NCI-H128 (cell line): ENCODE measurements at regions not wholly inside any gene's neighbourhood (a gene's known extent, or its start where the extent isn't known, plus 50 kb on each side); places are given as distances from the start of the nearest gene placed in this dataset.

ENCODE experiments used
- DNase-seq: peaks from one replicate; lab custom pipeline; 2025; ENCODE audit not compliant: unreplicated experiment; lab: John Stamatoyannopoulos, UW

DNA sequence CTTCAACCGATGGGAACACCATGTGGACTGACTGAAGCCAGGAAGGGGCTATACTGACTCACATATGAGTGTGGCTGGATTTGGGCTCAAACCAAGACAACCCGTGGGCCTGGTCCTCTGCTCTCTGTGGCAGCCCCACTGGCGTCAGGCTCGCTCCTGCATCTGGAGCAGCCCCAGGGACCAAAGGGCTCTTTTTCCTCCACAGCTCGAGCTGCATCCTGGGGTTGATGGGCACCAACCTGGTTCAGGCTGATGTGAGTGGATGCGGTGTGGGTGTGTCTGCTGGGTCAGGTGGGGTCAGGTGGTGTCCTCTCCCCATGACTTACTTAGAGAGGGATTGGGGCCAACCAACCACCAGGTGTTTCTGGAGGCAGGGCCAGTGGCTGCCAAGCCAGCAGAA is 303.0 kb upstream of the AJAP1 start:
- DNase-seq = no peak

GRCh38 chr1:4353090-4353856 is 301.1 kb upstream of the AJAP1 start:
- no peak for DNase-seq

- no peak for DNase-seq
These were observed 298.6 kb upstream of the AJAP1 start for GRCh38 chr1:4355839-4356238.

DNA sequence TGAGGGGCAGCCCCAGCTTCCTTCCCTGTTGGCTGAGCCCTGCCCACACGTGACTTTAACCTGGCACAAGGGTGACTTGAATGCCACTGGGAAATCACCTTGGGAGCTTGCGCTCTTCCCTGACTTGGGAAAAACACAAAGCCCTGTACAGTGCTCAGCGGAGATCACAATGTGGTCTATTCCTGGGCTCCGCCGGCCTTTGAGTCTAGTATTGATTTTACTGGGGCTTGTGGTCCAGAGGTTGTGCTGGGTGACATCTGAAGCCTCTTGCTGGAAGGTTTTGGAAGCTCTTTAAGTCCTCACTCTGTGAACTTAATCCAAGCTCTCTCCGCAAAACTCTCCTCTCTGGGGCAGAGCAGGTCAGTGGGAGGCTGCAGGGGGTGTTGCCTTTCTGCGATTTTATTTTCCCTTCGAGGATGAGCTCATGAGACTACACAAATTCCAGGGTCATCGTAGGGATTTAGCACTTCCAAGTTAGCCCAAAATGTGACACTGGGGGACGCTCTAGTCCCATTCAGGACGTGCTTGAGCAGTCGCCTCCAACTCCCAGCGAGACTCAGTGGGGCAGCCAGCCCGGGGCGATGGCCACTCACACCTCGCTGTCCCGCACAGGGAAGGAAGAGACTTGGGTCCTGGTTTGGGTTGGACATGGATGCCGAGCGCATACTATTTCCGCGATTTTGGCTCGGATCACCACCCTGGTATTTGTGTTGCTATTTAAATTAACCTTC is 291.9 kb upstream of the AJAP1 start:
- DNase-seq = no peak

GRCh38 chr1:4366091-4366490 is 288.3 kb upstream of the AJAP1 start:
- DNase-seq = no peak

GRCh38 chr1:4367230-4367777 is 287.1 kb upstream of the AJAP1 start:
- DNase-seq = no peak

GRCh38 chr1:4369335-4369734 is 285.1 kb upstream of the AJAP1 start:
- no peak for DNase-seq

GRCh38 chr1:4371849-4372248 is 282.6 kb upstream of the AJAP1 start:
- DNase-seq = no peak

DNA sequence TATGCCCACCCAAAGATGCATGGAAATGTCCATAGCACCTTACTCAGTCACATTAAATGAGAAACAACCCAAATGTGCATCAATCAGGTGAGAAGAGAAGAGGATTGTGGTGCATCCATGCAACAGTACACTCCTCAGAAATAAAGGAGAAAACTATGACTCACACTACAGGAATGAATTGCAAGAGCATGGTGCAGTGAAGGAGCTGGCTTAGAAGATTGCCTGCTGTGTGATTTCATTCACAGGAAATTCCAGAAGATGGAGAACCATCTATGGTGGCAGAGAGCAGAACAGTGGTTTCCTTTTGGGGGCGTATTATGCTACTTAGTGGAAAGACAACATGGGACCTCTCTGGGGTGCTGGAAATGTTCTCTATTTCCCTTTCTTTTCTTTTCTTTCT is 278.6 kb upstream of the AJAP1 start:
- DNase-seq = no peak

DNA sequence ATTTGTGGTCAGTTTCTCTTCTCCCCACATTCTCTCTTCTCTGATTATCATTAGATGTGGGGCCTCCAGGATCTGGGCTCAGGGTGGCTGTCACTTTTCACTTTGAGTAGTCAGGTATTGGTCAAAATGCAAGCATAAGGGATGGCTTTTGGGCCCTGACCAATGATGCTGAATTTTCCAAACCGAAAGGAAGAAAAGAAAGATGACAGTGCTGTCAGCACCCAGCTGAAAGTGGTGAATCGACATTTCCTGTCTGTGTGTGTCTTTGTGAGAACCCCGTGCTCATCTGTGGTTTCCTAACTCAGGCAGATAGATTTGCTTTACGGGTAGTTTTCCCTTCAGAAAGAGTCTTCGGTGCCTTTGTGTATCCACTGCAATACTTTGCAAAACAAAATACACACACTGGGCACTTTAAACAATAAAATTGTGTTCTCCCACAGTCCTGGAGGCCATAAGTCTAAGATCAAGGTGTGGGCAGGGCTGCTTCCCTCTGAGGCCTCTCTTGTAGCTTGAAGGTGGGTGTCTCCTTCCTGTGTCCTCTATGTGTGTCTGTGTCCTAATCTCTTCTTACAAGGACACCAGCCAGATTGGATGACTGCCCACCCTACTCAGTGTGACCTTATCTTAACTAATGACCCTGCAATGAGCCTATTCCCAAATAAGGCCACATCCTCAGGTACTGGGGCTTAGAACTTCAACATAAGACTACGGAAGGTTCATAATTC is 274.8 kb upstream of the AJAP1 start:
- DNase-seq = no peak

DNA sequence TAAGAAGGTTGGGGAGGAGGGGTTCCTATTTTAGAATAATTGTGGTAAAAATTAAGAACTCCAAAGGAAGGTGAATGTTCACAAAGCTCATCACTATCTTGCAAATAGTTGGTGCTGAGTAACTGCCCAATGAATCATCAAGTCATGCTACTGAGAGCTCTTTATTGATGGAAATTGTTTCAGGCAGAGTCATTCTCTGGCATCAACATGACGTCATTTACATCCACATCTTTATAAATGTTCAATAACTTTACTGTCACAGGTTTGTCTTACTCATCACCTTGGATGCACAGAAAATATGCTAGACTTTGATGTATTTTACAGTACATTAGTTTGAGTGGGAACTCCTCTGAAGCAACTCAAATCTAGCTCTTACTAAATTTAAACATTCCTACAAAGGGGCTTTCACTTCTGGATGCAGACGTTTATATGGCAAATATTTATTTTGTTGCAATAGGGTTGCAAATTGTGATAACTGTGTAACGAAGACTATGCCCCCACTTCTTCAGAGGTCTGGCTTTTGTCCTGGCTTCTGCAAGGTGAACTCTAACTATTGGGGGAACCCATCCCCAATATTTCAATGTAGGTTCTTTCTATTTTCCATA is 273.7 kb upstream of the AJAP1 start:
- no peak for DNase-seq

GRCh38 chr1:4393191-4393590 is 261.2 kb upstream of the AJAP1 start:
- DNase-seq = no peak

DNA sequence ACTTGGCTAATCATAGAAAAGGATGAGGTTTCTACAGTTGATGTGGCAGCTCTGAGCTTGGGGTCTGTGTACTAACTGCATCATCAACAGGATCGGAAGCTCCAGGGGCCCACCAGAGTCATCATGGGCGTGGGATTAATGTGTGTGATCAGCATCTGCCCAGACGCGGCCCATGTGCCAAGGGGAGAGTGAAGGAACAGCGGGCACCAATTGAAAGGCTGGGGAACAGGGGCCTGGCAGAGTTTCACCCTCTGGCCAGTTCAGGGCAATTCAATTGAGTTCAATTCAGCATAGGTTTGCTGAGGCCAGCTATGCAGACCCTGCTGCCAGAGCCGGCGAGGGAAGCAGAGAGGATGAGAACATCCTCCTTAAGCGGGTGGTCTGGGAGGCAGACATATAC is 260.0 kb upstream of the AJAP1 start:
- no peak for DNase-seq

DNA sequence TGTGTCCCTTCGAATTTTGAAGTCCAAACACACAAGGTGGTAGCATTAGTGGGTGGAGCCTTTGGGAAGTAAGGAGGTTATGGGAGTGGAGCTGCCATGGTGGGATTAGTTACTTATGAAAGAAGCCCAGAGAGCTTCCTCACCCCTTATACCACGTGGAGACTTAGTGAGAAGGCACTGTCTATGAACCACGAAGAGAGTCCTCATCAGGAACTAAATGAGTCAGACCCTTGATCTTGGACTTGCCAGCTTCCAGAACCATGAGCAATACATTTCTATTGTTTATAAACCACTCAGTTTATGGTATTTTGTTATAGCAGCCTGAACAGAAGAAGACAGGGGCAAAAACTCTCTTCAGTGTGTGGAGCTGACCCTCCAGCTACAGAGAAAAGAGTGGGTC is 259.3 kb upstream of the AJAP1 start:
- no peak for DNase-seq

DNA sequence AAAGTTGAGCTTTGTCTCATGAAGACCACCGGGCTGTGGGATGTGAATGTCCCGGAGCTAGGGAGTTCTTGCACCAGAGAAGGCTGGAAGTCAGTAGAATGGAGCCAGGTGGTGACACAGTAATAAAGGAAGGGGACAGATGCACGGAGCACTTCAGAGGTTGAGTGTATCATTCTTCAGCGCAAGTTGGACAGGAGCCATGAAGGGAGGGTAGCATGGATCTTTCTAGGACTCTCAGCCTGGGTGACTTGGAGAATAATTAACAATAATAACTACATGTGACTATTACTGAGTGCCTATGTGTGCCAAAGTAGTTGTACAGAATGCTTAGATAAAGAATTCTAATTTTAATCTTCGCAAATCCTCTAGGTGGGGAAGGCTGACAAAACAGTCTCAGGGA is 258.7 kb upstream of the AJAP1 start:
- DNase-seq = peak; percentile 55

- no peak for DNase-seq
These were observed 257.9 kb upstream of the AJAP1 start for GRCh38 chr1:4396551-4396950.

DNA sequence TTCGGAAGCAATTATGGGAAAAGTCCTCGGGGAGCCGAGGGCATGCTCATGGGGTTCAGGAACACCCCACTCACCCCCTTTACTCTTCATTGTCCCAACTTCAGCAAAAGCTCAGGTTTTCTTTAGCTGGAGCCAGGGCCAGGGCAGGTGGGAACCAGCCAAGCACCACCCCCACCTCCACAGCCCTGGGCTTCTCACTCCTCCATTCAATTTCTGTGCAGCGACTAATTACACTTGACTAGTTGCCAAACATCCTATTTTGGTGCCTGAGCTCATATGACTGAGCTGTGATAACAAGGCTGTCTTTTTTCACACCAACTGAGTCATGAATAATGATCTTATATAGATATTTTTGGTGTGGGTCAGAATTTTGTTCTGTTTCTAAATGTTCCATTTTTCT is 257.2 kb upstream of the AJAP1 start:
- DNase-seq = peak; percentile 70

- no peak for DNase-seq
These were observed 252.4 kb upstream of the AJAP1 start for GRCh38 chr1:4402032-4402431.

GRCh38 chr1:4404854-4405590 is 249.4 kb upstream of the AJAP1 start:
- DNase-seq = no peak

DNA sequence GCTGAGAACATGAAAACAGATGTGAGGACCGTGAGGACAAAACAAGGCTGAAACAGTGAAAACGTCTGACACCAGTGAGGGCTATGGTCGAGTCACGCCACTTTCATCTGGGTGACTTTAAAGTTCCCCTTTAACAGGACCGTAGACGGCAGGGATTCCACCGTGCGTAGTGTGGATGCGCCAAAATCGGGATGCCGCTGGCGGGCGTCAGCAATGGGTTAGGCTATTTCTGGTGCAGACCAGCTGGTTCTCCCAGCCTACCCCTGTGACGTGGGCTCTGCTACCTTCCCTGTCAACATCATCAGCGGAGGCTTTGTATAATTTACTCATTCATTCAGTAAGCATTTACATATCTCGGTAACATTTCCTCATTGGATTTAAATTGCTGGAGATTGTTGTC is 246.6 kb upstream of the AJAP1 start:
- no peak for DNase-seq

DNA sequence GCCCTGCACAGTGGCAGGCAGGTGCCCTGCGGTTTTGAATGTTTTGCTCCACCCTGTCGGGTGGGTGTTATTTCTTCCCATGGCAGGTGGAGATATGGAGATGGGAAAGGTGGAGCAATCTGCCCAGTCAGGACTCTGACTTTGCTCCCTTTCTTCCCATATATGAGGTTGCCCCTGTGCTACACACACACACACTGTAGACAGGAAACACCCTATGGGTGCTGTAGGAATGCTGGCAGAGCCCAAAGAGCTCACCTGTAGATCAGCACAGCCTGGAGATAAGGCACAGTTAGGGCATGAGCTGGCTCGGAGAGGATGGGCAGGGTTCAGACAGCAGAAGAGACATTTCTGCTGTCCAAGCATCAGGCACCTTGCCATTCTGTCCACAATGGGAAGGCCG is 246.0 kb upstream of the AJAP1 start:
- no peak for DNase-seq
